ENCODE measurements at regions not wholly inside any gene's neighbourhood (a gene's known extent, or its start where the extent isn't known, plus 50 kb on each side); places are given as distances from the start of the nearest gene placed in this dataset.

DNA sequence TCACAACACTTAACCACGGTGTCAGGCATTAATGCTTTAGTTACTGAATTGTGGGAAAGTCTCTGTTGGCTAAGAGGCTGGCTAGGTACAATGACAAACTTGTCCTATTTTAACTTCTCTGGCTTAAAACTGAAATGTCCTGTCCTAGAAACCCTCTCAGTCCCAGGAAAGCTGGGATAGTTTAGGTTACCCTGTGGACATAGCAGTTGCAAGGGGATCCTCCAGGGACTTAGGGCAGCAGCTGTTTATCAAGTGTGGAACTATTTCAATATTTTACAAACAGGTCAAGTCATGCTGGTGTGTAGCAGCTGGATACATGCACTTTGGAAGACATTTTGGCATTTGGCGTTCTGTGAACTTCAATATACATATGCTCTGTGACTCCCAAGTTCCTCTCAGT lies 95.0 kb upstream of the ARRDC3 start:
- TF ChIP-seq, protein P1, sequence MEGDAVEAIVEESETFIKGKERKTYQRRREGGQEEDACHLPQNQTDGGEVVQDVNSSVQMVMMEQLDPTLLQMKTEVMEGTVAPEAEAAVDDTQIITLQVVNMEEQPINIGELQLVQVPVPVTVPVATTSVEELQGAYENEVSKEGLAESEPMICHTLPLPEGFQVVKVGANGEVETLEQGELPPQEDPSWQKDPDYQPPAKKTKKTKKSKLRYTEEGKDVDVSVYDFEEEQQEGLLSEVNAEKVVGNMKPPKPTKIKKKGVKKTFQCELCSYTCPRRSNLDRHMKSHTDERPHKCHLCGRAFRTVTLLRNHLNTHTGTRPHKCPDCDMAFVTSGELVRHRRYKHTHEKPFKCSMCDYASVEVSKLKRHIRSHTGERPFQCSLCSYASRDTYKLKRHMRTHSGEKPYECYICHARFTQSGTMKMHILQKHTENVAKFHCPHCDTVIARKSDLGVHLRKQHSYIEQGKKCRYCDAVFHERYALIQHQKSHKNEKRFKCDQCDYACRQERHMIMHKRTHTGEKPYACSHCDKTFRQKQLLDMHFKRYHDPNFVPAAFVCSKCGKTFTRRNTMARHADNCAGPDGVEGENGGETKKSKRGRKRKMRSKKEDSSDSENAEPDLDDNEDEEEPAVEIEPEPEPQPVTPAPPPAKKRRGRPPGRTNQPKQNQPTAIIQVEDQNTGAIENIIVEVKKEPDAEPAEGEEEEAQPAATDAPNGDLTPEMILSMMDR (IDR thresholded peaks at IDR 0.05) = no peak
- TF ChIP-seq ZFX (IDR thresholded peaks at IDR 0.05; ENCODE audit: borderline replicate concordance) = no peak
